GM12892 (cell line): ENCODE measurements at regions not wholly inside any gene's neighbourhood (a gene's known extent, or its start where the extent isn't known, plus 50 kb on each side); places are given as distances from the start of the nearest gene placed in this dataset.

Source experiments
- POLR2A ChIP-seq: IDR thresholded peaks from 2 replicates; pipeline ENCODE4 v1.6.1; 2011; ENCODE audit warnings: low read depth, low read length, control low read depth
- TAF1 ChIP-seq: IDR thresholded peaks from 2 replicates; pipeline ENCODE4 v1.6.1; 2011; ENCODE audit warnings: low read depth, mild to moderate bottlenecking, control low read depth, low read length, borderline replicate concordance

- TF ChIP-seq POLR2A (no peak), TAF1 (no peak)
These were observed 151.7 kb upstream of the NEGR1 start for GRCh38 chr1:72434070-72434469.
